NOMO-1 treated with dmso at 0.1 percent for 144 hours (cell line): ENCODE measurements at regions not wholly inside any gene's neighbourhood (a gene's known extent, or its start where the extent isn't known, plus 50 kb on each side); places are given as distances from the start of the nearest gene placed in this dataset.
"Not testable (repeated sequence)": the region's sequence is repeated elsewhere in the genome, so short reads cannot be mapped to it uniquely, and the experiment has no call there.

Source experiments
- DNase-seq: peaks from one replicate; lab custom pipeline; 2025; ENCODE audit not compliant: unreplicated experiment; lab: John Stamatoyannopoulos, UW

GRCh38 chr6:140809694-140810101 lies 1323.0 kb upstream of the GJE1 start:
- no peak for DNase-seq

GRCh38 chr6:140806431-140806830 lies 1326.3 kb upstream of the GJE1 start:
- DNase-seq: no peak

- no peak for DNase-seq
Measured at GRCh38 chr6:140794544-140794943, 1338.2 kb upstream of the GJE1 start.

GRCh38 chr6:140790109-140790508 lies 1342.6 kb upstream of the GJE1 start:
- DNase-seq: no peak

- no peak for DNase-seq
Measured at GRCh38 chr6:140789466-140789865, 1343.3 kb upstream of the GJE1 start.

GRCh38 chr6:140785926-140786325 lies 1346.8 kb upstream of the GJE1 start:
- DNase-seq: no peak

- DNase-seq: no peak
Measured at GRCh38 chr6:140784573-140784972, 1348.2 kb upstream of the GJE1 start.

- DNase-seq: not testable (repeated sequence)
Measured at GRCh38 chr6:140783504-140783903, 1349.2 kb upstream of the GJE1 start.

GRCh38 chr6:140782941-140783340 lies 1349.8 kb upstream of the GJE1 start:
- DNase-seq: no peak

- DNase-seq: no peak
Measured at GRCh38 chr6:140779991-140780596, 1352.6 kb upstream of the GJE1 start.

- no peak for DNase-seq
Measured at GRCh38 chr6:140779341-140779740, 1353.4 kb upstream of the GJE1 start.

GRCh38 chr6:140777780-140778179 lies 1354.9 kb upstream of the GJE1 start:
- no peak for DNase-seq

GRCh38 chr6:140775061-140775460 lies 1357.7 kb upstream of the GJE1 start:
- no peak for DNase-seq

- no peak for DNase-seq
Measured at GRCh38 chr6:140774080-140774505, 1358.6 kb upstream of the GJE1 start.

- no peak for DNase-seq
Measured at GRCh38 chr6:140773276-140773675, 1359.4 kb upstream of the GJE1 start.

GRCh38 chr6:140772576-140772975 lies 1360.1 kb upstream of the GJE1 start:
- DNase-seq: no peak

- DNase-seq: no peak
Measured at GRCh38 chr6:140768133-140768532, 1364.6 kb upstream of the GJE1 start.

- DNase-seq: no peak
Measured at GRCh38 chr6:140766999-140767398, 1365.7 kb upstream of the GJE1 start.

- DNase-seq: no peak
Measured at GRCh38 chr6:140758169-140758877, 1374.4 kb upstream of the GJE1 start.

GRCh38 chr6:140752234-140752633 lies 1377.8 kb upstream of the CITED2 start:
- no peak for DNase-seq

- no peak for DNase-seq
Measured at GRCh38 chr6:140747114-140747513, 1372.7 kb upstream of the CITED2 start.

- DNase-seq: no peak
Measured at GRCh38 chr6:140744659-140745320, 1370.3 kb upstream of the CITED2 start.
